ENCODE measurements at regions not wholly inside any gene's neighbourhood (a gene's known extent, or its start where the extent isn't known, plus 50 kb on each side); places are given as distances from the start of the nearest gene placed in this dataset.

DNA sequence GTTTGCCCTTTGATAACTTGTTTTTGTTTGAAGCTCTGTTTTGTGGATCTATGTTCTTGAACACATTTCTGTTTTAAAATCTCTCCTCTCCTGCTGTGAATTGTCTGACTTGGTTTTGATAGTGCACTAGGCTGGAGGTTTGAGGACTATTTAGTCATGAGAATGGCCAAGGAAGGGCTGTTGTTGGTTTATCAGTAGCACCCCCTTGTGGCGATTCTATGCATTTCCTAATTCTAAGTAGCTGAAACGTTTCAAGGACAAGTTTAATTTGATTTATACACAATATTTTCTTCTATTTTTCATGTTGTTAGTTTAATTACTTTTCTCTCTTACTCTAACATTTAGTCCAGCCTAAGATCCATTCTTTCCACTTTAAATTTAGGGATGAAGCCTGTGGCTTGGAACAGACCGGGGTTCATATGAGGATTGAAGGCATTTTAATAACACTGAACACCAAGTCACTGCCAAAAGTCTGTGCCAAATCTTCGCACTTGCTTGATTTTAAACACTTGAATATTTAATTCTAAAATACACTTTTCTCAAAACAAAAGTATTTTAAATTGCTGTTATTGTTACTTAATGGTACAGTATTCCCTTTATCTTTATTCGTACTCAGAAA lies 166.0 kb downstream of the SOCS6 start:
- TF ChIP-seq, protein P1, sequence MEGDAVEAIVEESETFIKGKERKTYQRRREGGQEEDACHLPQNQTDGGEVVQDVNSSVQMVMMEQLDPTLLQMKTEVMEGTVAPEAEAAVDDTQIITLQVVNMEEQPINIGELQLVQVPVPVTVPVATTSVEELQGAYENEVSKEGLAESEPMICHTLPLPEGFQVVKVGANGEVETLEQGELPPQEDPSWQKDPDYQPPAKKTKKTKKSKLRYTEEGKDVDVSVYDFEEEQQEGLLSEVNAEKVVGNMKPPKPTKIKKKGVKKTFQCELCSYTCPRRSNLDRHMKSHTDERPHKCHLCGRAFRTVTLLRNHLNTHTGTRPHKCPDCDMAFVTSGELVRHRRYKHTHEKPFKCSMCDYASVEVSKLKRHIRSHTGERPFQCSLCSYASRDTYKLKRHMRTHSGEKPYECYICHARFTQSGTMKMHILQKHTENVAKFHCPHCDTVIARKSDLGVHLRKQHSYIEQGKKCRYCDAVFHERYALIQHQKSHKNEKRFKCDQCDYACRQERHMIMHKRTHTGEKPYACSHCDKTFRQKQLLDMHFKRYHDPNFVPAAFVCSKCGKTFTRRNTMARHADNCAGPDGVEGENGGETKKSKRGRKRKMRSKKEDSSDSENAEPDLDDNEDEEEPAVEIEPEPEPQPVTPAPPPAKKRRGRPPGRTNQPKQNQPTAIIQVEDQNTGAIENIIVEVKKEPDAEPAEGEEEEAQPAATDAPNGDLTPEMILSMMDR (IDR thresholded peaks at IDR 0.05; ENCODE audit: borderline replicate concordance, extremely low read depth, low read length, poor library complexity, severe bottlenecking): peak; percentile 84
- no peak for TF ChIP-seq EZH2 (IDR thresholded peaks at IDR 0.05; ENCODE audit: borderline replicate concordance, low read depth, low read length, severe bottlenecking)
